Sigmoid colon (tissue), 6 donors: ENCODE measurements at regions not wholly inside any gene's neighbourhood (a gene's known extent, or its start where the extent isn't known, plus 50 kb on each side); places are given as distances from the start of the nearest gene placed in this dataset.

Source experiments
- DNase-seq: peaks from one replicate; pipeline ENCODE4 v3.0.0-alpha.2; 2019
- H3K27ac ChIP-seq, 4 donors: fragments of 200-600 bp; sonication (generic); one replicate each; pipeline ENCODE4 v1.5.1; 2016 to 2019; ENCODE audit warnings: mild to moderate bottlenecking in 1 of 4
- H3K27me3 ChIP-seq, 3 donors: fragments of 200-600 bp; sonication (generic); one replicate each; pipeline ENCODE4 v1.5.1; 2019; ENCODE audit warnings: mild to moderate bottlenecking in 1 of 3
- H3K36me3 ChIP-seq, 4 donors: fragments of 200-600 bp; sonication (generic); one replicate each; pipeline ENCODE4 v1.5.1; 2016 to 2019
- H3K4me1 ChIP-seq, 4 donors: fragments of 200-600 bp; sonication (generic); one replicate each; pipeline ENCODE4 v1.5.1; 2017 to 2019
- H3K4me3 ChIP-seq, 4 donors: fragments of 200-600 bp; sonication (generic); one replicate each; pipeline ENCODE4 v1.5.1; 2017 to 2019; ENCODE audit warnings: mild to moderate bottlenecking in 2 of 4, moderate library complexity in 1 of 4
- H3K9me3 ChIP-seq, 4 donors: fragments of 200-600 bp in 3 of 4; sonication (generic) in 3 of 4; one replicate each; pipeline versions ENCODE4 v1.5.1 to v1.6.1; 2013 to 2019
- CTCF ChIP-seq, 4 experiments: fragments of 450-650 bp in 3 of 4; fragments of 200-600 bp in 1 of 4; IDR thresholded peaks; one replicate each; pipeline ENCODE4 v1.5.1; 2016 to 2019; ENCODE audit warnings: antibody characterized with exemption in 4 of 4, mild to moderate bottlenecking in 3 of 4, moderate library complexity in 2 of 4
- EP300 ChIP-seq, 4 donors: sonication (generic); formaldehyde crosslinking; IDR thresholded peaks; one replicate each; pipeline ENCODE4 v1.6.1; 2017; ENCODE audit warnings: antibody characterized with exemption in 4 of 4
- POLR2A ChIP-seq, 2 donors: fragments of 450-650 bp; IDR thresholded peaks; one replicate each; pipeline ENCODE4 v1.6.1; 2016; ENCODE audit warnings: antibody characterized with exemption in 2 of 2, mild to moderate bottlenecking in 2 of 2, moderate library complexity in 2 of 2
- POLR2AphosphoS5 ChIP-seq, 4 donors: sonication (generic); formaldehyde crosslinking; IDR thresholded peaks; one replicate each; pipeline ENCODE4 v1.6.1; 2017; ENCODE audit warnings: antibody characterized with exemption in 4 of 4
- WGBS, 2 donors: extraction: QIAGEN DNeasy Blood & Tissue Kit; methylation state at CpG; one replicate each; pipeline ENCODE4 v1.1.7; 2013; 5-methylcytosine and 5-hydroxymethylcytosine counted together
- intact Hi-C: fragments of 100-400 bp; cut with DNase I; formaldehyde crosslinking; loops from one replicate; pipeline ENCODE4 v1.15.1; 2023
- donor health status: healthy with polysubstance abuse.
- donor health status: healthy.

DNA sequence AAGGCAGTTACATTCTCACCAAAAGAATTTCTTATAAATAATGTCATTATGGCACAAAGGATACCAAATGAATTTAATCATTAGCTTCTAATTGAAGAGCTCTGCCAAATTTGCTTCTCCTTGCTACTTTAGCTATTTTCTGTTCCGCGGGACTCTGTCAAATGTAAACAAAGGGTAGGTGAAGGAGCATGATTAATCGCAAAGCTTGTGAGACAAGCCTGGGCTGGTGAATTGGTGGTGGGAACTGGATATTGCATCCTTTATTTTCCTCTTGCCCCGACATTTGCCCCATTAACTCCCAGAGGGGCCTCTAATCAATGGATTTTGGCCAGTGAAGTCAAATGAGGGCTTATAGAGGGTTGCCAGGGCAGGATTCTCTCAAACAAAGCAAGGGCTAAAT is 234.2 kb upstream of the RFX3 start:
- 31 to 67% methylated on average over 4 of the region's 4 CpGs for WGBS, 2 donors
- Histone ChIP-seq H3K27me3 (no peaks in the 10 kb centered on the region), H3K27ac (no peak overlapping the region), H3K4me3 (no peak overlapping the region), H3K9me3 (no peaks in the 10 kb centered on the region), H3K36me3 (no peaks in the 10 kb centered on the region), H3K4me1 (no peaks in the 10 kb centered on the region)
- intact Hi-C loops, result no loop called here
- no peak for DNase-seq
- no peak for TF ChIP-seq EP300 (IDR thresholded peaks at IDR 0.05)
- TF ChIP-seq POLR2AphosphoS5 (IDR thresholded peaks at IDR 0.05), result no peak
- no peak for TF ChIP-seq POLR2A (IDR thresholded peaks at IDR 0.05)
- TF ChIP-seq CTCF (IDR thresholded peaks at IDR 0.05), result no peak

- Histone ChIP-seq H3K27ac (no peak overlapping the region), H3K4me3 (no peak overlapping the region), H3K9me3 (no peaks in the 10 kb centered on the region), H3K4me1 (no peaks in the 10 kb centered on the region), H3K36me3 (no peaks in the 10 kb centered on the region), H3K27me3 (no peaks in the 10 kb centered on the region)
- no peak for DNase-seq
- 44 to 57% methylated on average over 5 of the region's 5 CpGs for WGBS, 2 donors
- TF ChIP-seq CTCF (IDR thresholded peaks at IDR 0.05), result no peak
- no peak for TF ChIP-seq POLR2AphosphoS5 (IDR thresholded peaks at IDR 0.05)
- TF ChIP-seq POLR2A (IDR thresholded peaks at IDR 0.05), result no peak
- no peak for TF ChIP-seq EP300 (IDR thresholded peaks at IDR 0.05)
- intact Hi-C loops, result no loop called here
These were observed 233.2 kb upstream of the RFX3 start for GRCh38 chr9:3758816-3759576.

GRCh38 chr9:3756071-3756470 is 230.3 kb upstream of the RFX3 start:
- peaks cover 0 to 1% (median 0%) of the 10 kb centered on the region in 4 donors for H3K4me1 ChIP-seq
- no peaks in the 10 kb centered on the region for H3K36me3 ChIP-seq
- no peak for DNase-seq
- no peak overlapping the region for H3K27ac ChIP-seq
- 87 to 90% methylated on average over 3 of the region's 3 CpGs for WGBS, 2 donors
- H3K27me3 ChIP-seq, result no peaks in the 10 kb centered on the region
- TF ChIP-seq EP300 (IDR thresholded peaks at IDR 0.05) (no peak), POLR2A (IDR thresholded peaks at IDR 0.05) (no peak)
- intact Hi-C loops, result no loop called here
- no peak overlapping the region for H3K4me3 ChIP-seq
- H3K9me3 ChIP-seq, result no peaks in the 10 kb centered on the region

DNA sequence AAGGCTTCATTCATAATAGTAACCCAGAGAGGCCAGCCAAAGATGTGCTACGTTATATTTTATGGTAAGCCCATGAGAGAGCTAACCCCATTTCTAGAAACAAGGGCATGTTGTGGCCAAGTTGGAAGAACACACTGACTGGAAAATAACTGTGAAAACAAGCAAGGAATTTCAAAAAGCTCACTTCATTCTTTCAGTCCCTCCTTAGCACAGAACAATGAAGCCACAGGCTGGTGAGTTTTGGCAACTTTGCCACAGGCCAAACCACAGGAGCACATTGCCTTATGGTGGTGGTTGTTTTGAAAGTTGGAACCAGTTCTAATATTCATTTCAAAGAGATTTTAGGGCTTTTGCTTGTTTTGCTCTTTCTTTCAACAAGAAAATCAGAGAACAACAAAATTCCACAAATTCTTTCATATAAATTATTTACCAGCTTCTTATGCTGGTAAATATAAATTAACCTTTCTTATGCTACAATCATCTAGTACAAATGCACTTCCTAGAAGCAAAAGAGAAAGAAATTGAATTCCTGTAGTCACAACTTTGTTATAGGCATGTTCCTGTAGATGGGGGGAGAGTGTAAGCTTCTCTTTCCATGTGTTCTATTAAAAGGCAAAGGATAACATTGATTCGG is 225.4 kb upstream of the RFX3 start:
- Histone ChIP-seq H3K27ac (no peak overlapping the region), H3K4me3 (no peak overlapping the region), H3K9me3 (no peaks in the 10 kb centered on the region), H3K36me3 (no peaks in the 10 kb centered on the region), H3K27me3 (no peaks in the 10 kb centered on the region), H3K4me1 (peaks cover 0 to 12% (median 7%) of the 10 kb centered on the region in 4 donors)
- WGBS, 2 donors, result 78 to 79% methylated on average over 2 of the region's 2 CpGs
- TF ChIP-seq POLR2A (IDR thresholded peaks at IDR 0.05) (no peak), EP300 (IDR thresholded peaks at IDR 0.05) (no peak), CTCF (IDR thresholded peaks at IDR 0.05) (no peak), POLR2AphosphoS5 (IDR thresholded peaks at IDR 0.05) (no peak)
- no peak for DNase-seq
- intact Hi-C loops, result no loop called here

DNA sequence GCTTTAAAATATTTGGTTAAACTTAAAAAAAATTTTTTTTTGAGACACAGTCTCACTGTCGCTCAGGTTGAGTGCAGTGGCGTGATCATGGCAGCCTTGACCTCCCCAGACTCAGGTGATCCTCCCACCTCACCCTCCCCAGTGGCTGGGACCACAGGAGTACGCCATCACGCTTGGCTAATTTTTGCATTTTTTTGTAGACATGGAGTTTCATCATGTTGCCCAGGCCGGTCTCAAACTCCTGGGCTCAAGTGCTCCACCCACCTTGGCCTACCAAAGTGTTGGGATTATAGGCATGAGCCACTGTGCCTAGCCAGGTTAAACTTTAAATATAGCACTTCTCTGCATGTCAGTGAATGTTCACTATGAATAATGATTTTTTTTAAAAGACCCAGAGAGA is 224.5 kb upstream of the RFX3 start:
- Histone ChIP-seq H3K27ac (no peak overlapping the region), H3K4me1 (peaks cover 0 to 14% (median 10%) of the 10 kb centered on the region in 4 donors), H3K4me3 (no peak overlapping the region), H3K27me3 (no peaks in the 10 kb centered on the region), H3K36me3 (no peaks in the 10 kb centered on the region), H3K9me3 (no peaks in the 10 kb centered on the region)
- intact Hi-C loops, result no loop called here
- TF ChIP-seq POLR2A (IDR thresholded peaks at IDR 0.05), result no peak
- no peak for TF ChIP-seq CTCF (IDR thresholded peaks at IDR 0.05)
- no peak for TF ChIP-seq POLR2AphosphoS5 (IDR thresholded peaks at IDR 0.05)
- TF ChIP-seq EP300 (IDR thresholded peaks at IDR 0.05), result no peak
- WGBS, 2 donors, result 78 to 80% methylated on average over 5 of the region's 5 CpGs
- DNase-seq, result no peak
